OCI-LY7 (cell line): ENCODE measurements at regions not wholly inside any gene's neighbourhood (a gene's known extent, or its start where the extent isn't known, plus 50 kb on each side); places are given as distances from the start of the nearest gene placed in this dataset.

ENCODE experiments used
- EZH2phosphoT487 ChIP-seq: fragments of 200-600 bp; sonication (generic); IDR thresholded peaks from 2 replicates; pipeline ENCODE4 v1.6.1; 2018; ENCODE audit warnings: low read depth, borderline replicate concordance, mild to moderate bottlenecking, mixed run types, antibody characterized with exemption, low read length, moderate library complexity, mixed read lengths
- TF ChIP-seq, protein P1 (sequence below): fragments of 200-600 bp; sonication (generic); conservative IDR thresholded peaks from 2 replicates; pipeline ENCODE4 v1.5.1; 2014; ENCODE audit warnings: mild to moderate bottlenecking, antibody characterized with exemption, low read length, moderate library complexity, mixed read lengths

DNA sequence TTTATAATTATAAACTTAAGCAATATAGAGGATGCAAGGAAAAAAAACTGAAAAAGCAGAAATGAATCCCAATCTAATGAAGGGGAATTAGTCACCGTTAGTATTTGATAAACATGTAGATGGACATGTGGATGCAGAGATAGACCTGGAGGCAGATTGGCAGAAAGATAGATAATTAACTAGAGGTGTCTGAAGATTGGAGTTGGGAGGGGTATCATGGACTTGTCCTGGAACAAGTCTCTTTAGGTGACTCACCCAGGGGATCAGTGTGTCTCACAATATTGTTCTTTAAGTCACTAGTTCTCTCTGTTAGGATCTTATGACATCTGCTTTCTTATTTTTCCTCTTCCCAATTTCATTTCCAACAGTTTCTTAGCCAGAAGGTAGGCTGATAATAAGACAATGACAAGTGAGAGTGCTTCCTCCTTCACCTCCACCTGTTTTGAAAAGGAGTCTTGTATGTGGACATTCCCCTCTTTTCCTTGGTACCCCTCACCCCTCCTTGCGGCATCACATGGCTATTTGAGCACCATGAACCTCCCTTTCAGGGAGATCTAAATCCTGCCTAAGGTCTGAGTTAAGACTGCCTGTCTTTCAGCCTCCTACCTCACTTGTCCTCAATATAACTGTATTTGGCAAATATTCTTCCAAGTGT lies 987.7 kb downstream of the TSN start:
- TF ChIP-seq, protein P1, sequence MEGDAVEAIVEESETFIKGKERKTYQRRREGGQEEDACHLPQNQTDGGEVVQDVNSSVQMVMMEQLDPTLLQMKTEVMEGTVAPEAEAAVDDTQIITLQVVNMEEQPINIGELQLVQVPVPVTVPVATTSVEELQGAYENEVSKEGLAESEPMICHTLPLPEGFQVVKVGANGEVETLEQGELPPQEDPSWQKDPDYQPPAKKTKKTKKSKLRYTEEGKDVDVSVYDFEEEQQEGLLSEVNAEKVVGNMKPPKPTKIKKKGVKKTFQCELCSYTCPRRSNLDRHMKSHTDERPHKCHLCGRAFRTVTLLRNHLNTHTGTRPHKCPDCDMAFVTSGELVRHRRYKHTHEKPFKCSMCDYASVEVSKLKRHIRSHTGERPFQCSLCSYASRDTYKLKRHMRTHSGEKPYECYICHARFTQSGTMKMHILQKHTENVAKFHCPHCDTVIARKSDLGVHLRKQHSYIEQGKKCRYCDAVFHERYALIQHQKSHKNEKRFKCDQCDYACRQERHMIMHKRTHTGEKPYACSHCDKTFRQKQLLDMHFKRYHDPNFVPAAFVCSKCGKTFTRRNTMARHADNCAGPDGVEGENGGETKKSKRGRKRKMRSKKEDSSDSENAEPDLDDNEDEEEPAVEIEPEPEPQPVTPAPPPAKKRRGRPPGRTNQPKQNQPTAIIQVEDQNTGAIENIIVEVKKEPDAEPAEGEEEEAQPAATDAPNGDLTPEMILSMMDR: no peak
- TF ChIP-seq EZH2phosphoT487: no peak
